ENCODE measurements at regions not wholly inside any gene's neighbourhood (a gene's known extent, or its start where the extent isn't known, plus 50 kb on each side); places are given as distances from the start of the nearest gene placed in this dataset.

- TF ChIP-seq CTCF (IDR thresholded peaks at IDR 0.05) (no peak), POLR2A (IDR thresholded peaks at IDR 0.05) (no peak)
Measured at GRCh38 chr12:4141348-4142270, 132.0 kb upstream of the CCND2 start.
